IMR-90 (cell line): ENCODE measurements at regions not wholly inside any gene's neighbourhood (a gene's known extent, or its start where the extent isn't known, plus 50 kb on each side); places are given as distances from the start of the nearest gene placed in this dataset.

Experiments used
- ATAC-seq: fragments of 200-7000 bp; cut with Tn5 transposase; 2 replicates; pipeline ENCODE4 v1.9.1; 2020; ENCODE audit warnings: low read depth, mild to moderate bottlenecking, moderate library complexity
- BruUV-seq: library from RNA; stranded (reverse); fragments of 400-500 nt; replicated peaks from 2 replicates; lab custom pipeline; 2021; lab: Mats Ljungman, UMichigan
- CTCF ChIA-PET: fragments of 300-600 bp; formaldehyde crosslinking; extraction: SDS; loops from one replicate; lab custom pipeline; 2021; ENCODE audit warnings: antibody characterized with exemption; lab: Yijun Ruan, JAX
- POLR2A ChIA-PET: fragments of 300-600 bp; sonication (Branson Sonifier 250); formaldehyde crosslinking; loops from one replicate; lab custom pipeline; 2022; ENCODE audit warnings: antibody characterized with exemption; ENCODE audit not compliant: unreplicated experiment; lab: Charles Lee
- DNase-seq: peaks from one replicate; pipeline ENCODE4 v3.0.0; 2013
- H2AFZ ChIP-seq: replicated peaks from 2 replicates; pipeline ENCODE3; 2013; ENCODE audit warnings: low read length, mild to moderate bottlenecking; ENCODE audit not compliant: poor library complexity
- H2AK5ac ChIP-seq: 2 replicates; pipeline ENCODE4 v1.6.1; 2013; ENCODE audit warnings: low read depth, low read length, inconsistent platforms
- H2AK9ac ChIP-seq: replicated peaks from 2 replicates; pipeline ENCODE3; 2013; ENCODE audit warnings: mild to moderate bottlenecking, low read depth, low read length, moderate library complexity; ENCODE audit not compliant: poor library complexity
- H2BK120ac ChIP-seq: 2 replicates; pipeline ENCODE4 v1.6.1; 2013; ENCODE audit warnings: low read depth, low read length, inconsistent platforms
- H2BK15ac ChIP-seq: 3 replicates; pipeline ENCODE4 v1.6.1; 2013; ENCODE audit warnings: low read depth, low read length, inconsistent platforms
- H2BK20ac ChIP-seq: 2 replicates; pipeline ENCODE4 v1.6.1; 2013; ENCODE audit warnings: low read depth, mild to moderate bottlenecking, inconsistent platforms, low read length, moderate library complexity
- H2BK5ac ChIP-seq: 2 replicates; pipeline ENCODE4 v1.6.1; 2013; ENCODE audit warnings: mild to moderate bottlenecking, low read depth, low read length, inconsistent platforms; ENCODE audit not compliant: poor library complexity, severe bottlenecking
- H3K14ac ChIP-seq: replicated peaks from 2 replicates; pipeline ENCODE4 v1.6.1; 2013; ENCODE audit warnings: low read depth, low read length, inconsistent platforms
- H3K18ac ChIP-seq: 2 replicates; pipeline ENCODE4 v1.6.1; 2013; ENCODE audit warnings: low read depth, low read length, control low read depth
- H3K23ac ChIP-seq: 2 replicates; pipeline ENCODE4 v1.6.1; 2013; ENCODE audit warnings: low read depth, low read length, inconsistent platforms
- H3K27ac ChIP-seq: 2 replicates; pipeline ENCODE4 v1.5.1; 2013; ENCODE audit warnings: mild to moderate bottlenecking, control low read depth, low read length; ENCODE audit not compliant: insufficient read depth
- H3K27me3 ChIP-seq: 2 replicates; pipeline ENCODE4 v1.6.1; 2013; ENCODE audit warnings: low read length; ENCODE audit not compliant: control insufficient read depth, insufficient read depth
- H3K36me3 ChIP-seq: 2 replicates; pipeline ENCODE4 v1.6.1; 2013; ENCODE audit warnings: low read length, mixed read lengths; ENCODE audit not compliant: control insufficient read depth, insufficient read depth
- H3K4ac ChIP-seq: 2 replicates; pipeline ENCODE4 v1.6.1; 2013; ENCODE audit warnings: low read depth, low read length, inconsistent platforms
- H3K4me1 ChIP-seq: 2 replicates; pipeline ENCODE4 v1.6.1; 2013; ENCODE audit warnings: low read length, mixed read lengths; ENCODE audit not compliant: control insufficient read depth, insufficient read depth
- H3K4me2 ChIP-seq: 2 replicates; pipeline ENCODE4 v1.6.1; 2013; ENCODE audit warnings: low read depth, mild to moderate bottlenecking, control low read depth, low read length, moderate library complexity
- H3K4me3 ChIP-seq: 2 replicates; pipeline ENCODE4 v1.5.1; 2013; ENCODE audit warnings: low read depth, mild to moderate bottlenecking, control low read depth, low read length, moderate library complexity; ENCODE audit not compliant: insufficient read depth
- H3K56ac ChIP-seq: 2 replicates; pipeline ENCODE4 v1.6.1; 2013; ENCODE audit warnings: low read length, inconsistent platforms; ENCODE audit not compliant: insufficient read depth; ENCODE audit errors: extremely low read depth
- H3K79me1 ChIP-seq, 2 experiments: 2 replicates each; pipeline ENCODE4 v1.6.1; 2013; ENCODE audit warnings: low read length in 2 of 2, inconsistent platforms in 1 of 2, low read depth in 1 of 2
- H3K9ac ChIP-seq: 2 replicates; pipeline ENCODE4 v1.6.1; 2013; ENCODE audit warnings: low read depth, low read length, control low read depth
- H3K9me1 ChIP-seq: 2 replicates; pipeline ENCODE4 v1.6.1; 2013; ENCODE audit warnings: low read length, inconsistent platforms; ENCODE audit not compliant: insufficient read depth
- H3K9me3 ChIP-seq: 2 replicates; pipeline ENCODE4 v1.6.1; 2013; ENCODE audit warnings: low read length; ENCODE audit not compliant: control insufficient read depth, insufficient read depth
- H4K20me1 ChIP-seq: 2 replicates; pipeline ENCODE4 v1.6.1; 2013; ENCODE audit warnings: low read length, inconsistent platforms; ENCODE audit not compliant: insufficient read depth
- H4K5ac ChIP-seq: 2 replicates; pipeline ENCODE4 v1.6.1; 2013; ENCODE audit warnings: mild to moderate bottlenecking, low read depth, low read length, control low read depth
- H4K8ac ChIP-seq, 2 experiments: 2 replicates each; pipeline ENCODE4 v1.6.1; 2013; ENCODE audit warnings: low read depth in 2 of 2, low read length in 2 of 2, control low read depth in 1 of 2, inconsistent platforms in 1 of 2
- H4K91ac ChIP-seq: 2 replicates; pipeline ENCODE4 v1.6.1; 2013; ENCODE audit warnings: low read depth, low read length, inconsistent platforms; ENCODE audit not compliant: insufficient read depth
- CEBPB ChIP-seq: IDR thresholded peaks from 2 replicates; pipeline ENCODE4 v1.6.1; 2012; ENCODE audit warnings: low read depth, low read length, improper control_type of control experiment
- CHD1 ChIP-seq: IDR thresholded peaks from 2 replicates; pipeline ENCODE4 v1.6.1; 2012; ENCODE audit warnings: low read depth, low read length, improper control_type of control experiment
- CTCF ChIP-seq: conservative IDR thresholded peaks from 2 replicates; pipeline ENCODE4 v1.5.1; 2012; ENCODE audit warnings: mild to moderate bottlenecking, low read depth, low read length, improper control_type of control experiment
- FOS ChIP-seq: fragments of 150-350 bp; IDR thresholded peaks from 2 replicates; pipeline ENCODE4 v1.6.1; 2016; ENCODE audit warnings: low read depth, low read length
- MAFK ChIP-seq: IDR thresholded peaks from 2 replicates; pipeline ENCODE4 v1.6.1; 2012; ENCODE audit warnings: low read depth, low read length, improper control_type of control experiment
- MXI1 ChIP-seq: IDR thresholded peaks from 2 replicates; pipeline ENCODE4 v1.6.1; 2012; ENCODE audit warnings: low read depth, mild to moderate bottlenecking, low read length, moderate library complexity, borderline replicate concordance
- NFE2L2 ChIP-seq: fragments of 150-350 bp; IDR thresholded peaks from 2 replicates; pipeline ENCODE4 v1.6.1; 2016; ENCODE audit warnings: low read depth, mild to moderate bottlenecking, low read length
- POLR2A ChIP-seq: IDR thresholded peaks from 2 replicates; pipeline ENCODE4 v1.6.1; 2012; ENCODE audit warnings: mild to moderate bottlenecking, low read depth, low read length
- RAD21 ChIP-seq: IDR thresholded peaks from 2 replicates; pipeline ENCODE4 v1.6.1; 2012; ENCODE audit warnings: low read length, improper control_type of control experiment
- RCOR1 ChIP-seq: IDR thresholded peaks from 2 replicates; pipeline ENCODE4 v1.6.1; 2012; ENCODE audit warnings: mild to moderate bottlenecking, low read length, improper control_type of control experiment; ENCODE audit not compliant: insufficient replicate concordance
- SMC3 ChIP-seq: fragments of 150-350 bp; IDR thresholded peaks from 2 replicates; pipeline ENCODE4 v1.6.1; 2016; ENCODE audit warnings: low read depth, mild to moderate bottlenecking, antibody characterized with exemption, low read length, moderate library complexity
- WGBS, 2 experiments: methylation state at CpG; one replicate each; pipeline versions ENCODE4 v1.1.5 to v1.1.7; 2013; ENCODE audit warnings: missing lambda C conversion rate in 2 of 2; ENCODE audit not compliant: insufficient read length in 1 of 2; ENCODE audit errors: extremely low coverage in 2 of 2; 5-methylcytosine and 5-hydroxymethylcytosine counted together
- dilution Hi-C: fragments of 300-500 bp; cut with HindIII; formaldehyde crosslinking; loops from one replicate; pipeline ENCODE4 v1.14.3; 2018; ENCODE audit warnings: low sequenced_read_pairs; ENCODE audit not compliant: unreplicated experiment
- in situ Hi-C: fragments of 300-500 bp; cut with MboI; formaldehyde crosslinking; loops from 3 replicates; pipeline ENCODE4 v1.14.3; 2019; ENCODE audit warnings: low sequenced_read_pairs, inconsistent platforms, mixed read lengths
- intact Hi-C: fragments of 100-400 bp; cut with micrococcal nuclease; formaldehyde crosslinking; loops from 2 replicates; pipeline ENCODE4 v1.10.0; 2022

DNA sequence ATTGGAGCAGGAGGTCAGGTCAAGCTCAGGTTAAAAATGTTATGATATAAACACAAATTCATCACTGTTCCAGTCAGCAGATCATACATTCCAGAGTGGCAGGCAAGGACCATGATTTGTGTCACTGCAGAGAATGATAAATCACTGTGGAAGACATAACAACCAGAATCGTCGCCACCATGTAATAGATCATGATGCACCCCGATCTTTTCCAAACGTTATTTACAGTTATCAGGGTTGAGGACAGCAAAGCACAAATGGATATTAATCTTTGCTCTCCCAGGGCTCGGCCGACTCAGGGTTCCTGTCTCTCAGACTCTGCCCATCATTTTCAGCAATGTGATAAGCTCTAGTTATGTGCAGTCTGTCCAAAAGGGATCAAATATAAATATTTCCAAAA lies 122.7 kb downstream of the ZBTB18 start:
- Histone ChIP-seq H4K20me1 (no peaks in the 10 kb centered on the region), H2AK9ac (no peak overlapping the region), H3K18ac (no peak overlapping the region; the same call in 1 of the 2 replicates), H3K4ac (no peak overlapping the region), H3K4me1 (peaks cover 5% of the 10 kb centered on the region), H3K14ac (no peak overlapping the region; the same call in 1 of the 2 replicates), H3K4me2 (no peak overlapping the region), H3K56ac (no peak overlapping the region), H3K9me3 (no peaks in the 10 kb centered on the region), H4K8ac (0 out of 4 replicates have a peak overlapping the region, but pooled peaks of 1 of the 2 experiments have one; percentile 3), H3K36me3 (no peaks in the 10 kb centered on the region), H3K23ac (no peak overlapping the region), H3K79me1 (no peaks in the 10 kb centered on the region), H2BK120ac (no peak overlapping the region), H2AFZ (no peak overlapping the region), H3K27ac (no peak overlapping the region), H3K9ac (no peak overlapping the region; the same call in 1 of the 2 replicates), H4K5ac (no peak overlapping the region), H3K9me1 (peaks cover 5% of the 10 kb centered on the region), H2BK5ac (no peak overlapping the region), H4K91ac (no peak overlapping the region), H3K4me3 (no peak overlapping the region), H2AK5ac (no peak overlapping the region), H2BK15ac (no peak overlapping the region), H2BK20ac (no peak overlapping the region), H3K27me3 (no peaks in the 10 kb centered on the region)
- 28% methylated on average over 4 of the region's 6 CpGs; no CpG with 5 or more reads in 1 of the 2 experiments for WGBS, 2 experiments
- BruUV-seq, result no TSS peak
- dilution Hi-C loops (no loop called here), in situ Hi-C loops (no loop called here), intact Hi-C loops (no loop called here)
- CTCF ChIA-PET, result no interaction called here
- DNase-seq (no peak), ATAC-seq (no peak)
- POLR2A ChIA-PET, result no interaction called here
- no peak for TF ChIP-seq RCOR1
- no peak for TF ChIP-seq CTCF
- TF ChIP-seq CEBPB, result no peak
- no peak for TF ChIP-seq RAD21
- TF ChIP-seq MAFK, result no peak
- TF ChIP-seq CHD1, result no peak
- no peak for TF ChIP-seq POLR2A
- TF ChIP-seq SMC3, result no peak
- no peak for TF ChIP-seq MXI1
- TF ChIP-seq NFE2L2, result no peak
- no peak for TF ChIP-seq FOS
